Adrenal gland (tissue), 5 donors: ENCODE measurements at regions not wholly inside any gene's neighbourhood (a gene's known extent, or its start where the extent isn't known, plus 50 kb on each side); places are given as distances from the start of the nearest gene placed in this dataset.

Experiments used
- POLR2A ChIP-seq, 2 donors: fragments of 450-650 bp; IDR thresholded peaks; one replicate each; pipeline ENCODE4 v1.6.1; 2017; ENCODE audit warnings: antibody characterized with exemption in 2 of 2, mild to moderate bottlenecking in 2 of 2, moderate library complexity in 1 of 2
- TF ChIP-seq, protein P1 (sequence below), 6 experiments: fragments of 450-650 bp in 4 of 6; fragments of 200-600 bp in 2 of 6; sonication (generic) in 1 of 6; IDR thresholded peaks; 1 replicate in 5 of 6; 2 replicates in 1 of 6; pipeline versions ENCODE4 v1.5.1 to v1.8.0; 2016 to 2021; ENCODE audit warnings: antibody characterized with exemption in 6 of 6, mild to moderate bottlenecking in 2 of 6, moderate library complexity in 1 of 6
- donor health status: DM: no; HTN: no; CAD: no.

- TF ChIP-seq, protein P1, sequence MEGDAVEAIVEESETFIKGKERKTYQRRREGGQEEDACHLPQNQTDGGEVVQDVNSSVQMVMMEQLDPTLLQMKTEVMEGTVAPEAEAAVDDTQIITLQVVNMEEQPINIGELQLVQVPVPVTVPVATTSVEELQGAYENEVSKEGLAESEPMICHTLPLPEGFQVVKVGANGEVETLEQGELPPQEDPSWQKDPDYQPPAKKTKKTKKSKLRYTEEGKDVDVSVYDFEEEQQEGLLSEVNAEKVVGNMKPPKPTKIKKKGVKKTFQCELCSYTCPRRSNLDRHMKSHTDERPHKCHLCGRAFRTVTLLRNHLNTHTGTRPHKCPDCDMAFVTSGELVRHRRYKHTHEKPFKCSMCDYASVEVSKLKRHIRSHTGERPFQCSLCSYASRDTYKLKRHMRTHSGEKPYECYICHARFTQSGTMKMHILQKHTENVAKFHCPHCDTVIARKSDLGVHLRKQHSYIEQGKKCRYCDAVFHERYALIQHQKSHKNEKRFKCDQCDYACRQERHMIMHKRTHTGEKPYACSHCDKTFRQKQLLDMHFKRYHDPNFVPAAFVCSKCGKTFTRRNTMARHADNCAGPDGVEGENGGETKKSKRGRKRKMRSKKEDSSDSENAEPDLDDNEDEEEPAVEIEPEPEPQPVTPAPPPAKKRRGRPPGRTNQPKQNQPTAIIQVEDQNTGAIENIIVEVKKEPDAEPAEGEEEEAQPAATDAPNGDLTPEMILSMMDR (IDR thresholded peaks at IDR 0.05): no peak
- TF ChIP-seq POLR2A (IDR thresholded peaks at IDR 0.05): no peak
Measured at GRCh38 chr3:29140666-29141065, 140.2 kb upstream of the RBMS3 start.
